Progenitor cell of endocrine pancreas (in vitro differentiated cells): ENCODE measurements at regions not wholly inside any gene's neighbourhood (a gene's known extent, or its start where the extent isn't known, plus 50 kb on each side); places are given as distances from the start of the nearest gene placed in this dataset.

Experiments used
- DNase-seq: peaks from one replicate; pipeline ENCODE4 v3.0.0; 2021; ENCODE audit warnings: low spot score; ENCODE audit not compliant: unreplicated experiment
- H3K27ac Mint-ChIP-seq: 2 replicates; pipeline ENCODE4 v1.8.0; 2021; ENCODE audit warnings: mild to moderate bottlenecking, moderate library complexity, mixed read lengths
- H3K27me3 Mint-ChIP-seq: 2 replicates; pipeline ENCODE4 v1.8.0; 2021; ENCODE audit warnings: mixed read lengths
- H3K36me3 Mint-ChIP-seq: 2 replicates; pipeline ENCODE4 v1.8.0; 2022; ENCODE audit warnings: mixed read lengths; ENCODE audit not compliant: insufficient read depth
- H3K4me1 Mint-ChIP-seq: 2 replicates; pipeline ENCODE4 v1.8.0; 2021; ENCODE audit warnings: low read depth, mixed read lengths
- H3K4me3 Mint-ChIP-seq: 2 replicates; pipeline ENCODE4 v1.8.0; 2021; ENCODE audit warnings: low read depth, mild to moderate bottlenecking, moderate library complexity, mixed read lengths
- H3K9me3 Mint-ChIP-seq: 2 replicates; pipeline ENCODE4 v1.8.0; 2021; ENCODE audit warnings: low read depth, mixed read lengths
- TF ChIP-seq, protein P1 (sequence below): fragments of 200-600 bp; sonication (generic); IDR thresholded peaks from one replicate; pipeline ENCODE4 v1.5.0; 2021; ENCODE audit warnings: antibody characterized with exemption, mild to moderate bottlenecking; ENCODE audit not compliant: unreplicated experiment

DNA sequence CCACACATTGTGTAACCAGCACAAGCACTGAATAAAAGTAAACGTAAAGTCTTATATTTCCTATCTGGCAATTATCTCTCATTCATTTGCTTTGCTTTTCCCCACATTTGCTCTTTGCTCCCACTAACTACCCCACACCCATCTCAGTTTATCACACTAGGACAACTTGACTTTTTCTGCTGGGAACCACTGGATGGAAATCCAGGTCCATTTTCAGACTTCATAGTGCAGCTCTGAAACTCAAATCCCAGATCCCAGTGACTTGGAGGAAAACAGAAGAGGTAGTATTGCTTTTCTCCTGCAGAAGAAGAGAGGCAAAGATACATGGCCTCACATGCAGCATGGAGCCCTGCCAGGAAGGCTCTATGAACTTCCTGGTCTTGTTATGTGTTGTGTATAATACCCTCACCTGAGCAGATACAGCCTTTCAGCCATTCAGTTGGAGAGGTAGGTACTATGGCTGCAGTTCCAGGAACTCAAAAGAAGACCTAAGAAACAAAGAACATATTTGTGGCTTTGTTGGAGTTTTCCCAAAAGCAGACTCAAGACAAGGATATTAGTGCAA lies 90.0 kb upstream of the NIPBL start:
- TF ChIP-seq, protein P1, sequence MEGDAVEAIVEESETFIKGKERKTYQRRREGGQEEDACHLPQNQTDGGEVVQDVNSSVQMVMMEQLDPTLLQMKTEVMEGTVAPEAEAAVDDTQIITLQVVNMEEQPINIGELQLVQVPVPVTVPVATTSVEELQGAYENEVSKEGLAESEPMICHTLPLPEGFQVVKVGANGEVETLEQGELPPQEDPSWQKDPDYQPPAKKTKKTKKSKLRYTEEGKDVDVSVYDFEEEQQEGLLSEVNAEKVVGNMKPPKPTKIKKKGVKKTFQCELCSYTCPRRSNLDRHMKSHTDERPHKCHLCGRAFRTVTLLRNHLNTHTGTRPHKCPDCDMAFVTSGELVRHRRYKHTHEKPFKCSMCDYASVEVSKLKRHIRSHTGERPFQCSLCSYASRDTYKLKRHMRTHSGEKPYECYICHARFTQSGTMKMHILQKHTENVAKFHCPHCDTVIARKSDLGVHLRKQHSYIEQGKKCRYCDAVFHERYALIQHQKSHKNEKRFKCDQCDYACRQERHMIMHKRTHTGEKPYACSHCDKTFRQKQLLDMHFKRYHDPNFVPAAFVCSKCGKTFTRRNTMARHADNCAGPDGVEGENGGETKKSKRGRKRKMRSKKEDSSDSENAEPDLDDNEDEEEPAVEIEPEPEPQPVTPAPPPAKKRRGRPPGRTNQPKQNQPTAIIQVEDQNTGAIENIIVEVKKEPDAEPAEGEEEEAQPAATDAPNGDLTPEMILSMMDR: no peak
- Mint-ChIP-seq H3K4me3 (no peak overlapping the region), H3K4me1 (peaks cover 6% of the 10 kb centered on the region), H3K27ac (no peak overlapping the region), H3K36me3 (no peaks in the 10 kb centered on the region), H3K27me3 (no peaks in the 10 kb centered on the region), H3K9me3 (peaks cover 3% of the 10 kb centered on the region)
- DNase-seq: no peak

DNA sequence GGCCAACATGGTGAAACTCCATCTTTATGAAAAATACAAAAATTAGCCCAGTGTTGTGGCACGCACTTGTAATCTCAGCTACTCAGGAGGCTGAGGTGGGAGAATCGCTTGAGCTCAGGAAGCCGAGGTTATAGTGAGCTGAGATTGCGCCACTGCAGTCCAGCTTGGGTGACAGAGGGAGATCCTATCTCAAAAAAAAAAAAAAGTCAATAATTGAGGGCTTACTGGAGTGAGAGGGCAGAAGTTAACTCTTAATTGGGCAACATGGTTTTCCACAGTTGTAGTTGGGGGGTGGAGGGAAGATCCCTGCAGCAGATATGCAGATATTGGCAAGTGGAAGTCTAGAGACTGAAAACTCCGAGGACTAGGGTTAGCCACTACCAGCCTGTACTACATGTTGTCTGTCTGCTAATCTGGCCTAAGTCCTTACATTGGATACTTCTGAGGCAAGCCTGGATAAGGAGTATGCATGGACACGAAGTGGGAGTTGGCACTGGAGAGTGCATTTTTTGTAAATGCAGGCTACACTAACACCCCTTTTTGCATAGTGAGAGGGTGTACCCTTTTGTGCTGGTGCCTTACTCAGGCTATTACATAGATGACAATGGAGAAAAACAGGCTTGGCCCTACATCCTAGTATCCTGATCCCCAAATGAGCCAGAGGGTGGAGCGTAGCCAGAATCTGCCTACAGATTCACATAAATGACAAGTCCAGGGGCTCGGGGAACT lies 89.0 kb upstream of the NIPBL start:
- TF ChIP-seq, protein P1: no peak
- Mint-ChIP-seq H3K9me3 (no peaks in the 10 kb centered on the region), H3K27ac (no peak overlapping the region), H3K36me3 (no peaks in the 10 kb centered on the region), H3K4me3 (no peak overlapping the region), H3K4me1 (peaks cover 6% of the 10 kb centered on the region), H3K27me3 (no peaks in the 10 kb centered on the region)
- DNase-seq: no peak

DNA sequence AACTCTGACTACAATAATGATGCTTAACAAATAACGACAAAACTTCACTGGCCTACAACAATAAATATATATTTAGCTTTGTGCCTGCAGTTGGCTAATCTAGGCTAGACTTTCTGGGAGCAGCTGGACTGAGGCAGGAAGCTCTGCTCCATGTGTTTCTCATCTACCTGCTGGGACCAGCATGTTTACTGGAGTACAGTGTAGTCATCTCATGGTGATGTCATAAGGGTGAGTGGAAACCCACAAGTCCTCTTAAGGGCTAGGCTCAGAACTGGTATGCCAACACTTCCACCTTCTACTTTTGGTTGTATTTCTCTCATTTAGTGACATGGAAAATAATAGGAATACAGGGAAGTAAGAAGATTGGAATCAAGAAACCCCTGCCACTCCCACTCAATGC lies 85.7 kb upstream of the NIPBL start:
- Mint-ChIP-seq H3K27me3 (no peaks in the 10 kb centered on the region), H3K4me1 (peaks cover 6% of the 10 kb centered on the region)

DNA sequence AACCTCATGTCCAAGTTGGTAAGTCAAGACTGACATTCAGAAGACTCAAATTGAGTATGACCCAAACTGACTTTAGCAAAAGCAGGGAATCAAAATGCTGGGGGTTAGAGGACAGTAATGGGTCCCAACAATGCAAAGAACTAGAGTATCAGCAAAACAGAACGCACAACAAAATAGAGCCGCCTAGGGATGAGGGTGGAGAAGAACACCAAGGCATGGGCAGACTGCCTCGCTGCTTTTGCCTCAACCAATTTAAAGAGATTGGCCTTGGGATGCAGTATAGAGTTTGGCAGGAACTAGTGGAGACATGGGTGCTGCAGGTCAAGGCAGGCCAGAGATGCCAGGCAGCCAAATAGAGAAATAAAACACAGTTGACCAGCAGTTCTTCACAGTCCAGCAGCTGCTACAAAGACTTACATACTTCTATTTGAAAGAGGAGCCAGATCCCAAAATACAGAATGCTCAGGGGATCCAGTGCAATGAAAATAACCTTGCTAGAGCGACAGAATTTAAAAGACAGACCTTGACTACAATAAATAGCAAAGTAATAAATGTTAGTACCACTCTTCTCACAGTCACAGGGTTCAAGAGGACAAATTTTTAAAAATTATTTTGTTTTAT lies 83.9 kb upstream of the NIPBL start:
- TF ChIP-seq, protein P1: no peak
- H3K27ac Mint-ChIP-seq: no peak overlapping the region
- no peaks in the 10 kb centered on the region for H3K36me3 Mint-ChIP-seq
- H3K4me3 Mint-ChIP-seq: no peak overlapping the region
- DNase-seq: no peak
- H3K9me3 Mint-ChIP-seq: no peaks in the 10 kb centered on the region
- H3K27me3 Mint-ChIP-seq: no peaks in the 10 kb centered on the region
- H3K4me1 Mint-ChIP-seq: peaks cover 3% of the 10 kb centered on the region

More for the DNA sequence above, 85.7 kb upstream of the NIPBL start:
- no peak overlapping the region for H3K4me3 Mint-ChIP-seq
- TF ChIP-seq, protein P1: no peak
- no peaks in the 10 kb centered on the region for H3K9me3 Mint-ChIP-seq
- no peaks in the 10 kb centered on the region for H3K36me3 Mint-ChIP-seq
- H3K27ac Mint-ChIP-seq: no peak overlapping the region
- DNase-seq: no peak

DNA sequence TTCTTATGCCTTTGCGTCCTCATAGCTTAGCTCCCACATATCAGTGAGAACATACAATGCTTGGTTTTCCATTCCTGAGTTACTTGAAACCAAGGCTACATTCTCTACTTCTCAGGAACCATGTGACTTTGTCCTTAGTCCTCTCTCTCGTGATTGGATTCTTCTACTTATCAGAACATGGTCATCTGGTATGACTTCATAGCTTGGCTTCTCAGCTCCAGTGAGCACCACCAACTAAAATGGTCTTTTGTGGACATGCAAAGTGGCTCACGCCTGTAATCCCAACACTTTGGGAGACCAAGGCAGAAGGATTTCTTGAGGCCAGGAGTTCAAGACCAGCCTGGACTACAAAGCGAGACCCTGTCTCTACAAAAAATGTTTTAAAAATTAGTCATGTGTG lies 81.2 kb upstream of the NIPBL start:
- Mint-ChIP-seq H3K9me3 (no peaks in the 10 kb centered on the region), H3K27ac (no peak overlapping the region), H3K4me1 (no peaks in the 10 kb centered on the region), H3K27me3 (peaks cover 5% of the 10 kb centered on the region), H3K4me3 (no peak overlapping the region), H3K36me3 (no peaks in the 10 kb centered on the region)
- no peak for DNase-seq
- TF ChIP-seq, protein P1: no peak
